ENCODE measurements at regions not wholly inside any gene's neighbourhood (a gene's known extent, or its start where the extent isn't known, plus 50 kb on each side); places are given as distances from the start of the nearest gene placed in this dataset.

DNA sequence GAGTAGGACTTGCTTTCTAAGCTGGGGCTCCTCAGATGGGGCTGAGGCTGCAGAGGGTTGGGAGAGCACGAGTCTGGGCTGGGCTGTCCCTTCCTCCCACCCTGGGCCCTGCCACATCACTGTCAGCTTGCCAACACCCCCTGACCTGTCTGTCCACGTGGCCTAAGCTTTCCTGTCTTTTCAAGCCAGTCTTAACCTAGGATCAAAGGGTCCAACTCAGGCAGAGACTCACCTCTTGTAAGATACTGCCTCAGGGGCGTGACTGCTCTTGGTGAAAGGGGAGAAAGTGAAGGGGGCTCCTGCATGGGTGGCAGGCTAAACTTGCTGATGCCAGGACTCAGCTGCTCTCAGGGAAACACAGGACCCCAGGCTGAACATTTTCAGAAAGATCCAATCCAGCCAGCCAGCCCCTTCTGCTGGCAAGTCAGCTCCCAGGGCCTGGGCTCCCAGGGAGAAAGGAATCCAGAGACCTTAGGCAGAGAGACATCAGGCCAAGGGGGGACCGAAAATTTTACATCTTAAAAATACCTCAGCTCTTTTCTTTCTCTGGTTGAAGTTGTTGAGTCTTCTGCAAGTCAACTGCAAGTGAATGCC, 144.2 kb upstream of the ID2 start:
- H3K4me3 ChIP-seq (ENCODE audit: control insufficient read depth, low read depth, low read length) = no peak overlapping the region
- no peak for DNase-seq (ENCODE audit: low read depth)
- TF ChIP-seq, protein P1, sequence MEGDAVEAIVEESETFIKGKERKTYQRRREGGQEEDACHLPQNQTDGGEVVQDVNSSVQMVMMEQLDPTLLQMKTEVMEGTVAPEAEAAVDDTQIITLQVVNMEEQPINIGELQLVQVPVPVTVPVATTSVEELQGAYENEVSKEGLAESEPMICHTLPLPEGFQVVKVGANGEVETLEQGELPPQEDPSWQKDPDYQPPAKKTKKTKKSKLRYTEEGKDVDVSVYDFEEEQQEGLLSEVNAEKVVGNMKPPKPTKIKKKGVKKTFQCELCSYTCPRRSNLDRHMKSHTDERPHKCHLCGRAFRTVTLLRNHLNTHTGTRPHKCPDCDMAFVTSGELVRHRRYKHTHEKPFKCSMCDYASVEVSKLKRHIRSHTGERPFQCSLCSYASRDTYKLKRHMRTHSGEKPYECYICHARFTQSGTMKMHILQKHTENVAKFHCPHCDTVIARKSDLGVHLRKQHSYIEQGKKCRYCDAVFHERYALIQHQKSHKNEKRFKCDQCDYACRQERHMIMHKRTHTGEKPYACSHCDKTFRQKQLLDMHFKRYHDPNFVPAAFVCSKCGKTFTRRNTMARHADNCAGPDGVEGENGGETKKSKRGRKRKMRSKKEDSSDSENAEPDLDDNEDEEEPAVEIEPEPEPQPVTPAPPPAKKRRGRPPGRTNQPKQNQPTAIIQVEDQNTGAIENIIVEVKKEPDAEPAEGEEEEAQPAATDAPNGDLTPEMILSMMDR (conservative IDR thresholded peaks at IDR 0.05; ENCODE audit: control insufficient read depth, insufficient read depth, low read depth, low read length) = no peak

DNA sequence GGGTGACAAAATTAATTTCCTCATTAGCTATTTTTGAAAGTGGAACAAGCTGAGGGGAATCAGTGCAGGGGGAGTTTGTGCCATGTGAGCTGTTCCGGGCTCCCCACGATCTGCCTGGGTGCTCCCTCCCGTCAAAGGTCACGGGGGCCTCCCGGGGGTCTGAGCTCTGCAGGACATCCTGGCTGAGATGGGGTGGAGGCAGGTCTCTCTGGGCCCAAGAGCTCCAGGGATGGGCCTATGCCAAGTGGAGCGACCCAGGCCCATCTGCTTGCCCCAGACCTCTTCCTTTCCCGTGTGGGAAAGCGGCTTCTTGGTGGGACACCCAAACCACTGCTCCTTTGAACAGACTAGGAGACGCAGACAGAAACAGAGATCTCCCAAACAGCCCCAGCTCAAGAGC, 143.3 kb upstream of the ID2 start:
- H3K4me3 ChIP-seq (ENCODE audit: control insufficient read depth, low read depth, low read length) = no peak overlapping the region
- DNase-seq (ENCODE audit: low read depth) = no peak
- TF ChIP-seq, protein P1 (conservative IDR thresholded peaks at IDR 0.05; ENCODE audit: control insufficient read depth, insufficient read depth, low read depth, low read length) = no peak

GRCh38 chr2:8538931-8539621, 142.8 kb upstream of the ID2 start:
- TF ChIP-seq, protein P1 (conservative IDR thresholded peaks at IDR 0.05; ENCODE audit: control insufficient read depth, insufficient read depth, low read depth, low read length) = no peak

DNA sequence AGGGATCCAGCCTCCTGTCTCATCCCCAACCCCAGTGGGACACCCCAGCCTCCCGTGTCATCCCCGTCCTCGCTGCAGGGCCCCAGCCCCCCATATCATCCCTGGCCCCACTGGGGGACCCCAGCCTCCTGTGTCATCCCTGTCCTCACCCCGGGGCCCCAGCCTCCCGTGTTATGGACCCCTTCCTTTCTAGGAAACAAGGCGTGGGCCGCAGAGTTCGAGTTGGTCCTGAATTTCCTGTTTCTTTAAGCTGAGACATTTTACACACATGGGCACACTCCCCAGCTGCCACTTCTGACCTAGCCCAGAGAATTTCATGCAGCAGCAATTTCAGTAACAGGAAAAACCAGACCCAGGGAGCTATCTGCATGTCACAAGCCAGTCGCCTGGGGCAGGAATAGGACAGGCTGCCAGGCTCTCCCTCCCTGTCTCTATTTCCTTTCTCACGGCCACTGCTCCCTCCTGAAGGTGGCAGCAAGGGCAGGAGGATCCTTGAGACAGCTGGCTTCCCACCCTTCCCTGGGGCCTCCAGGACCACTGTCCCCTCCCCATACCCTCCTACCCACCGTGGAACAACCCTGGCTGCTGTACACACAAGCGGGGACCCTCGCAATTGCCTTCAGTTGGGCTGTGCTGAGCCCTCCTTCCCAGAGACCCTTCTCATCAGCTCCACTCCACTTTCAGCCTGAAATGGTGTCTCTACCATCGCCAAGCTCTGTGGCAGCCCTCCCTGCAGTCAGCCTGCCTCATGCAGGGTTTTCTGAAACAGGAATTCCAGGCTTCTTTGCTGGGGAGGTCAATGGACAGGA, 141.9 kb upstream of the ID2 start:
- no peak overlapping the region for H3K4me3 ChIP-seq (ENCODE audit: control insufficient read depth, low read depth, low read length)
- TF ChIP-seq, protein P1 (conservative IDR thresholded peaks at IDR 0.05; ENCODE audit: control insufficient read depth, insufficient read depth, low read depth, low read length) = no peak
- no peak for DNase-seq (ENCODE audit: low read depth)

More at GRCh38 chr2:8538931-8539621, 142.8 kb upstream of the ID2 start:
- H3K4me3 ChIP-seq (ENCODE audit: control insufficient read depth, low read depth, low read length) = no peak overlapping the region
- no peak for DNase-seq (ENCODE audit: low read depth)

- no peak for DNase-seq (ENCODE audit: low read depth)
- TF ChIP-seq, protein P1 (conservative IDR thresholded peaks at IDR 0.05; ENCODE audit: control insufficient read depth, insufficient read depth, low read depth, low read length) = no peak
- H3K4me3 ChIP-seq (ENCODE audit: control insufficient read depth, low read depth, low read length) = no peak overlapping the region
Measured at GRCh38 chr2:8540552-8541055, 141.3 kb upstream of the ID2 start.

DNA sequence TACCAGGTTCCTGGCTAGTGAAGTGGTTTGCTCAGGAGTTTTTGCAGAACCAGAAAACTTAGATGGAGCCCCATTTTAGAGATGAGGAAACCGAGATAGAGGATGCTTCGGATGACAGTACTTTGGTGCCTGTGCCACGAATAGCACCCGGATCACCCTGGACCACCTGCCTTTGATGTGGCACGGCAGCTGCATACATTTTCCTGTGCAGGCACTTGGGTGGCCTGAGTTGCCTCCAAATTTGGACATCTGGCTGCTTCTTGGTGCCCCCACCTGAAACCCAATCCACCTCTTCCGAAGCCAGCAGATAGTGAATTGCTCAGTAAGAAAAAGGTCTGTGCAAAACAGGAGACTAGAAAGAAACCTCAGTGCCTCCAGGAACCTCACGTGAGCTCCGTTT, 140.6 kb upstream of the ID2 start:
- DNase-seq (ENCODE audit: low read depth) = no peak
- TF ChIP-seq, protein P1 (conservative IDR thresholded peaks at IDR 0.05; ENCODE audit: control insufficient read depth, insufficient read depth, low read depth, low read length) = no peak
- no peak overlapping the region for H3K4me3 ChIP-seq (ENCODE audit: control insufficient read depth, low read depth, low read length)

All from fibroblast of mammary gland (primary cell).